Activated CD8-positive, alpha-beta T cell treated with anti-CD3 and anti-CD28 coated beads for 36 hours (primary cell): ENCODE measurements at regions not wholly inside any gene's neighbourhood (a gene's known extent, or its start where the extent isn't known, plus 50 kb on each side); places are given as distances from the start of the nearest gene placed in this dataset.

Experiments
- ATAC-seq: fragments of 200-7000 bp; cut with Tn5 transposase; one replicate; pipeline ENCODE4 v1.10.0; 2021; ENCODE audit warnings: mild to moderate bottlenecking, moderate library complexity
- CTCF ChIA-PET: fragments of 350-600 bp; sonication (Branson Sonifier 250); formaldehyde crosslinking; loops from one replicate; lab custom pipeline; 2021; ENCODE audit warnings: antibody characterized with exemption; lab: Charles Lee
- POLR2A ChIA-PET: fragments of 350-600 bp; sonication (Branson Sonifier 250); formaldehyde crosslinking; loops from one replicate; lab custom pipeline; 2021; ENCODE audit warnings: antibody characterized with exemption; lab: Charles Lee
- DNase-seq: peaks from one replicate; pipeline ENCODE4 v3.0.0-alpha.2; 2020
- H3K27ac Mint-ChIP-seq: one replicate; pipeline ENCODE4 v1.8.0; 2021; ENCODE audit warnings: mild to moderate bottlenecking, mixed read lengths
- H3K27me3 Mint-ChIP-seq: one replicate; pipeline ENCODE4 v1.8.0; 2021; ENCODE audit warnings: mixed read lengths
- H3K36me3 Mint-ChIP-seq: one replicate; pipeline ENCODE4 v1.8.0; 2021; ENCODE audit warnings: low read depth, mixed read lengths
- H3K4me1 Mint-ChIP-seq: one replicate; pipeline ENCODE4 v1.8.0; 2021; ENCODE audit warnings: low read depth, mixed read lengths
- H3K4me3 Mint-ChIP-seq: one replicate; pipeline ENCODE4 v1.8.0; 2021; ENCODE audit warnings: mild to moderate bottlenecking, moderate library complexity, mixed read lengths
- H3K9me3 Mint-ChIP-seq: one replicate; pipeline ENCODE4 v1.8.0; 2021; ENCODE audit warnings: mixed read lengths
- intact Hi-C: fragments of 100-400 bp; cut with micrococcal nuclease; formaldehyde crosslinking; loops from one replicate; pipeline ENCODE4 v1.10.0; 2022
- TF ChIP-seq, protein P1 (sequence below): fragments of 200-600 bp; IDR thresholded peaks from one replicate; pipeline ENCODE4 v1.8.0; 2022; ENCODE audit warnings: antibody characterized with exemption, mild to moderate bottlenecking

DNA sequence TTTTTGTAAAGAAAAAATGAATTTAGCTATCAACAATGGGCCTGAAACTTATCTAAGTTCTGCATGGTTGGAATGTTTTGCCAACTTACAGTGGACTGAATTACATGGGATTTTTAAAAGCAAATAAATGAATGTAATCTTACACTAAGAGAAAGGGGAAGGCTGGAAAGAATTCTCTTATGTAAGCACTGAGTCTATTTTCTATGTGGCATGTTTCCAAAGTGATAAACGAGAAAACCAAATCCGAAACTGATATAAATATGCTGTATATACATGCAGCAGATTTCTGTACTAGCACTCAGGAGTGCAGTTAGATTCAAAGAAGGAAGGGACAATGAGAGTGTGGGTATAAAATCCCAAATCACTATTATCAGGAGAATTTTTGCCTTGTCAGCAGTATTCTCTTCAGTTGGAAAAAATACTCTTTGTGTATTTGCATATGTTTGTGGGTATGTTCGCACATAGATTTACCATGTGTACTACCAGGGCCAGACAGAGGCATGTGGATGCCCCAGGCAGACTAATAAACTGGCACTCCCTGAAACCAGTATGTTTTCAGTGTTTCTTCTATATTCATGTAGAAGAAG lies 334.3 kb upstream of the SEMA3D start:
- H3K9me3 Mint-ChIP-seq = peaks cover 4% of the 10 kb centered on the region
- CTCF ChIA-PET = no interaction called here
- no peak for ATAC-seq
- POLR2A ChIA-PET = no interaction called here
- TF ChIP-seq, protein P1, sequence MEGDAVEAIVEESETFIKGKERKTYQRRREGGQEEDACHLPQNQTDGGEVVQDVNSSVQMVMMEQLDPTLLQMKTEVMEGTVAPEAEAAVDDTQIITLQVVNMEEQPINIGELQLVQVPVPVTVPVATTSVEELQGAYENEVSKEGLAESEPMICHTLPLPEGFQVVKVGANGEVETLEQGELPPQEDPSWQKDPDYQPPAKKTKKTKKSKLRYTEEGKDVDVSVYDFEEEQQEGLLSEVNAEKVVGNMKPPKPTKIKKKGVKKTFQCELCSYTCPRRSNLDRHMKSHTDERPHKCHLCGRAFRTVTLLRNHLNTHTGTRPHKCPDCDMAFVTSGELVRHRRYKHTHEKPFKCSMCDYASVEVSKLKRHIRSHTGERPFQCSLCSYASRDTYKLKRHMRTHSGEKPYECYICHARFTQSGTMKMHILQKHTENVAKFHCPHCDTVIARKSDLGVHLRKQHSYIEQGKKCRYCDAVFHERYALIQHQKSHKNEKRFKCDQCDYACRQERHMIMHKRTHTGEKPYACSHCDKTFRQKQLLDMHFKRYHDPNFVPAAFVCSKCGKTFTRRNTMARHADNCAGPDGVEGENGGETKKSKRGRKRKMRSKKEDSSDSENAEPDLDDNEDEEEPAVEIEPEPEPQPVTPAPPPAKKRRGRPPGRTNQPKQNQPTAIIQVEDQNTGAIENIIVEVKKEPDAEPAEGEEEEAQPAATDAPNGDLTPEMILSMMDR = no peak
- no peak overlapping the region for H3K27ac Mint-ChIP-seq
- no peak overlapping the region for H3K4me3 Mint-ChIP-seq
- no peak for DNase-seq
- H3K4me1 Mint-ChIP-seq = no peaks in the 10 kb centered on the region
- H3K36me3 Mint-ChIP-seq = no peaks in the 10 kb centered on the region
- intact Hi-C loops = no loop called here
- no peaks in the 10 kb centered on the region for H3K27me3 Mint-ChIP-seq

DNA sequence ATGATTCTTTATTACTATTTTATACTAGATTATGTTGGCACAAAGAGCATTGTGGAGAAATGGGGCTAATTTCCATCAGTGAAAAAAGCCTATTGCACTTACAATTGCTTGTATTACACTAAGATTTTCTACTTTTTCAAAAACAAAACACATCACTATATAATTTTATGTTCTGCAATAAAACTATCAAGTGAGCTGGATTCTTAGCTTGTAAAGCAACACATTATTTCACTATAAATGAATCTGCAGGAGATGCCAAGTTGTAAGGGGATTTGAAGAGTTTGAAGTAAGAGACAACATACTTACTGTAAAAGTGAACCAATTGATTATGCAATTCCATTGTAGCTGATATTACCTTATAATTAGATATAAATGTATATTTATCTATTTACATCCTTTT lies 333.3 kb upstream of the SEMA3D start:
- Mint-ChIP-seq H3K36me3 (no peaks in the 10 kb centered on the region), H3K4me3 (no peak overlapping the region), H3K27me3 (no peaks in the 10 kb centered on the region), H3K9me3 (peaks cover 3% of the 10 kb centered on the region), H3K4me1 (no peaks in the 10 kb centered on the region), H3K27ac (no peak overlapping the region)
- intact Hi-C loops = no loop called here
- DNase-seq (no peak), ATAC-seq (no peak)
- CTCF ChIA-PET = no interaction called here
- POLR2A ChIA-PET = no interaction called here
- TF ChIP-seq, protein P1 = no peak

DNA sequence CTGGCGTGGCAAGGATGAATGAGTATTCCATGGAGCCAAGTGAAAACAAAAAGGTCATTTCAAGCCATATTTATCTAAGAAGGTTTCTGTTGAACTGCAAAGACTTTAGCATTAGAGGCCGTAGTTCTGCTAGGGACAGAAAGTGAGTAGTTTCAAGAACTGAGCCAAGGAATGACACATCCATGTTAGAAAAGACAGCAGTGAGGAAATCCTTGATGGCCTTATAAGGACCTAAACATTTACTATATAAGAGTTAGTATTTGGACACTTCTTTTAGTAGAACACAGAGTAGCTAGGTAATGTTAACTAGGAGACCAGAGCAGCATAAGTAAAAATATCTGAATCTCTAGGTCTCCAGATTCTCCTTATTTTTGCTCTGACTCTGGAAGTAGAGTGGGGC lies 329.8 kb upstream of the SEMA3D start:
- no peaks in the 10 kb centered on the region for H3K36me3 Mint-ChIP-seq
- H3K27ac Mint-ChIP-seq = no peak overlapping the region
- no peak for DNase-seq
- TF ChIP-seq, protein P1 = no peak
- POLR2A ChIA-PET = no interaction called here
- H3K4me1 Mint-ChIP-seq = no peaks in the 10 kb centered on the region
- peaks cover 3% of the 10 kb centered on the region for H3K9me3 Mint-ChIP-seq
- no peak overlapping the region for H3K4me3 Mint-ChIP-seq
- intact Hi-C loops = no loop called here
- ATAC-seq = no peak
- H3K27me3 Mint-ChIP-seq = no peaks in the 10 kb centered on the region
- CTCF ChIA-PET = no interaction called here

DNA sequence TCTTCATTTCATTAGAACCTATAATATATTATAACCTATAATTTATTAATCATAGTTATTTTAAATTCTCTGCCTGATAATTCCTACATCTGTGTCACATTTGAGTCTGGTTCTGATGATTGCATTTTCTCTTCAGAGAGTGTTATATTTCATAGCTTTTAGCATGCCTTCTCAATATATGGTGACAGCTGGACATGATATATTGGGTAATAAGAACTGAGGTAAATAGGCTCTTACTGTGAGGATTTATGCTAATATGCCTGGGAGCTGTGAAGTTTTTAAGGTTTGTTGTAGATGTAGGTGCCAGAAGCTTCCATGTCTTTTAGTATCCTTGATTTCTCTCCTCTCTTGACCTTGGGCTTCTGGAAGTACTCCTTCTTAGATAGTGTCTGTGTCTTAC lies 325.9 kb upstream of the SEMA3D start:
- CTCF ChIA-PET = no interaction called here
- Mint-ChIP-seq H3K27ac (no peak overlapping the region), H3K4me3 (no peak overlapping the region), H3K4me1 (no peaks in the 10 kb centered on the region), H3K9me3 (peaks cover 3% of the 10 kb centered on the region), H3K36me3 (no peaks in the 10 kb centered on the region), H3K27me3 (no peaks in the 10 kb centered on the region)
- POLR2A ChIA-PET = no interaction called here
- intact Hi-C loops = no loop called here
- TF ChIP-seq, protein P1 = no peak
- no peak for DNase-seq
- no peak for ATAC-seq

DNA sequence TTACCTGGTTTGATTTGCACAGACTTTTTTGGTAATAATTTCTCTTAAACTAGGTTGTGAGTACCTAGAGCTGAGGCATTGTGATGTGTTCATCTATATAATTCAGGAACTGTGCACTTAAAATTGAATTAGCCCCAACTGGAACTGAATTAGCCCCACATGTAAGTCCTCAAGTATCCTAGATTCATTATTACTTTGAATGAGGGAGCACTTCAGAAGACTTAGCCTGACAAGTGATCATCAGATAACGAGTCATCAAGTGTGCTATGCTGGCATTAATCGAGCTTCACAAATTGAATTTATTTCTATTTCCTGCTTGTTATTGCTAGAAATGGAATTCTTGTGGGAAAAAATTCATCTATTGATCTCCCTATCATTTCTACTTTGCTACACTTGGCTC lies 323.4 kb upstream of the SEMA3D start:
- Mint-ChIP-seq H3K27me3 (no peaks in the 10 kb centered on the region), H3K36me3 (no peaks in the 10 kb centered on the region), H3K4me3 (no peak overlapping the region), H3K9me3 (no peaks in the 10 kb centered on the region), H3K4me1 (no peaks in the 10 kb centered on the region), H3K27ac (no peak overlapping the region)
- intact Hi-C loops = no loop called here
- DNase-seq (no peak), ATAC-seq (no peak)
- CTCF ChIA-PET = no interaction called here
- POLR2A ChIA-PET = no interaction called here
- TF ChIP-seq, protein P1 = no peak
